GM21423 (cell line): ENCODE measurements at regions not wholly inside any gene's neighbourhood (a gene's known extent, or its start where the extent isn't known, plus 50 kb on each side); places are given as distances from the start of the nearest gene placed in this dataset.

Source experiments
- ATAC-seq: cut with Tn5 transposase; IDR thresholded peaks from one replicate; pipeline ENCODE4 v1.9.1; 2021; ENCODE audit warnings: mild to moderate bottlenecking, moderate library complexity; ENCODE audit not compliant: unreplicated experiment

GRCh38 chr16:9546438-9546786, 455.0 kb downstream of the HAPSTR1 start:
- ATAC-seq = no peak

GRCh38 chr16:9549487-9549886, 458.0 kb downstream of the HAPSTR1 start:
- ATAC-seq = no peak

GRCh38 chr16:9555051-9555450, 463.6 kb downstream of the HAPSTR1 start:
- no peak for ATAC-seq

GRCh38 chr16:9556949-9557665, 465.7 kb downstream of the HAPSTR1 start:
- no peak for ATAC-seq

GRCh38 chr16:9557713-9558112, 466.3 kb downstream of the HAPSTR1 start:
- ATAC-seq = no peak

GRCh38 chr16:9566099-9566498, 474.7 kb downstream of the HAPSTR1 start:
- no peak for ATAC-seq

- no peak for ATAC-seq
These were observed 476.2 kb downstream of the HAPSTR1 start for GRCh38 chr16:9567666-9568065.

- ATAC-seq = no peak
These were observed 476.8 kb downstream of the HAPSTR1 start for GRCh38 chr16:9568261-9568660.

GRCh38 chr16:9570521-9570920, 479.1 kb downstream of the HAPSTR1 start:
- no peak for ATAC-seq

- no peak for ATAC-seq
These were observed 487.0 kb downstream of the HAPSTR1 start for GRCh38 chr16:9578459-9578858.

GRCh38 chr16:9580025-9580424, 488.6 kb downstream of the HAPSTR1 start:
- no peak for ATAC-seq

GRCh38 chr16:9593440-9593839, 502.0 kb downstream of the HAPSTR1 start:
- ATAC-seq = no peak

- no peak for ATAC-seq
These were observed 502.6 kb downstream of the HAPSTR1 start for GRCh38 chr16:9594047-9594446.

GRCh38 chr16:9594946-9595345, 503.5 kb downstream of the HAPSTR1 start:
- ATAC-seq = no peak

GRCh38 chr16:9595393-9595792, 503.9 kb downstream of the HAPSTR1 start:
- no peak for ATAC-seq

GRCh38 chr16:9596788-9597187, 505.3 kb downstream of the HAPSTR1 start:
- ATAC-seq = no peak

GRCh38 chr16:9597967-9598730, 506.7 kb downstream of the HAPSTR1 start:
- ATAC-seq = no peak

- ATAC-seq = no peak
These were observed 507.3 kb downstream of the HAPSTR1 start for GRCh38 chr16:9598731-9599083.

- no peak for ATAC-seq
These were observed 508.1 kb downstream of the HAPSTR1 start for GRCh38 chr16:9599415-9600120.

- ATAC-seq = no peak
These were observed 510.7 kb downstream of the HAPSTR1 start for GRCh38 chr16:9602189-9602588.

GRCh38 chr16:9603316-9603715, 511.9 kb downstream of the HAPSTR1 start:
- ATAC-seq = no peak
